NB4 (cell line): ENCODE measurements at regions not wholly inside any gene's neighbourhood (a gene's known extent, or its start where the extent isn't known, plus 50 kb on each side); places are given as distances from the start of the nearest gene placed in this dataset.
"Not testable (repeated sequence)": the region's sequence is repeated elsewhere in the genome, so short reads cannot be mapped to it uniquely, and the experiment has no call there.

ENCODE experiments used
- POLR2A ChIP-seq: IDR thresholded peaks from 2 replicates; pipeline ENCODE4 v1.6.1; 2011; ENCODE audit warnings: mild to moderate bottlenecking; ENCODE audit not compliant: insufficient read length; ENCODE audit errors: extremely low read depth
- TF ChIP-seq, protein P1 (sequence below): IDR thresholded peaks from one replicate; pipeline ENCODE4 v1.5.1; 2012; ENCODE audit warnings: low read depth, low read length
- TF ChIP-seq, protein P2 (sequence below): IDR thresholded peaks from 2 replicates; pipeline ENCODE4 v1.6.1; 2011; ENCODE audit warnings: low read depth, low read length

DNA sequence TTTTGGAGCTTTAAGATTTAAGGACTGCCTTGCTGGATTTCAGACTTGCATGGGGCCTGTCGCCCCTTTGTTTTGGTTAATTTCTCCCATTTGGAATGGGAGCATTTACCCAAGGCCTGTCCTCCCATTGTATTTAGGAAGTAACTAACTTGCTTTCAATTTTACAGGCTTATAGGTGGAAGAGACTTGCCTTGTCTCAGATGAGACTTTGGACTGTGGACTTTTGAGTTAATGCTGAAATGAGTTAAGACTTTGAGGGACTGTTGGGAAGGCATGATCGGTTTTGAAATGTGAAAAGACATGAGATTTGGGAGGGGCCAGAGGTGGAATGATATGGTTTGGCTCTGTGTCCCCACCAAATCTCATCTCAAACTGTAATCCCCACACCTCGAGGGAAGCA is 56.5 kb upstream of the TNFSF10 start:
- TF ChIP-seq, protein P1, sequence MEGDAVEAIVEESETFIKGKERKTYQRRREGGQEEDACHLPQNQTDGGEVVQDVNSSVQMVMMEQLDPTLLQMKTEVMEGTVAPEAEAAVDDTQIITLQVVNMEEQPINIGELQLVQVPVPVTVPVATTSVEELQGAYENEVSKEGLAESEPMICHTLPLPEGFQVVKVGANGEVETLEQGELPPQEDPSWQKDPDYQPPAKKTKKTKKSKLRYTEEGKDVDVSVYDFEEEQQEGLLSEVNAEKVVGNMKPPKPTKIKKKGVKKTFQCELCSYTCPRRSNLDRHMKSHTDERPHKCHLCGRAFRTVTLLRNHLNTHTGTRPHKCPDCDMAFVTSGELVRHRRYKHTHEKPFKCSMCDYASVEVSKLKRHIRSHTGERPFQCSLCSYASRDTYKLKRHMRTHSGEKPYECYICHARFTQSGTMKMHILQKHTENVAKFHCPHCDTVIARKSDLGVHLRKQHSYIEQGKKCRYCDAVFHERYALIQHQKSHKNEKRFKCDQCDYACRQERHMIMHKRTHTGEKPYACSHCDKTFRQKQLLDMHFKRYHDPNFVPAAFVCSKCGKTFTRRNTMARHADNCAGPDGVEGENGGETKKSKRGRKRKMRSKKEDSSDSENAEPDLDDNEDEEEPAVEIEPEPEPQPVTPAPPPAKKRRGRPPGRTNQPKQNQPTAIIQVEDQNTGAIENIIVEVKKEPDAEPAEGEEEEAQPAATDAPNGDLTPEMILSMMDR: not testable (repeated sequence)
- TF ChIP-seq, protein P2, sequence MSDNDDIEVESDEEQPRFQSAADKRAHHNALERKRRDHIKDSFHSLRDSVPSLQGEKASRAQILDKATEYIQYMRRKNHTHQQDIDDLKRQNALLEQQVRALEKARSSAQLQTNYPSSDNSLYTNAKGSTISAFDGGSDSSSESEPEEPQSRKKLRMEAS: not testable (repeated sequence)
- TF ChIP-seq POLR2A: not testable (repeated sequence)
